ENCODE measurements at regions not wholly inside any gene's neighbourhood (a gene's known extent, or its start where the extent isn't known, plus 50 kb on each side); places are given as distances from the start of the nearest gene placed in this dataset.

DNA sequence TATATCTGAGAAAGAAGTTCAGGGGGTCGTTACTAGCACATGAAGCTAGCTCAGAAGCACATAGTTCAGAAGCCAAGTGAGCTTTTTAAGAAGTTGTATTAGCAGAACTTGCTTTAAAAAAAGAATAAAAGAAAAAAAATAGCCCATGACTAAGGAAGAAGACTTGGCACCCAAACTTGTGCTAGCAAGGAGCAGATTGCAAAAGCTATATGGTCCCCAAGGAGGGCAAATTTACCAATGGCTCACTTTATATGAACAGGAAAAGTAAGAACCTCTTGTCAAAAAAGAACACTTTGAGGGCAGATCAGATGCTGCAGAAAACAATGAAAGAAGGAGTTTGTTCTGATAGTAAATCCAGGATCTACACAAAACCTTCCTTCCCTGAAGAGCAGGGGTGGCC lies 486.5 kb upstream of the ACVR2A start:
- no peak for DNase-seq (ENCODE audit: low read depth)

DNA sequence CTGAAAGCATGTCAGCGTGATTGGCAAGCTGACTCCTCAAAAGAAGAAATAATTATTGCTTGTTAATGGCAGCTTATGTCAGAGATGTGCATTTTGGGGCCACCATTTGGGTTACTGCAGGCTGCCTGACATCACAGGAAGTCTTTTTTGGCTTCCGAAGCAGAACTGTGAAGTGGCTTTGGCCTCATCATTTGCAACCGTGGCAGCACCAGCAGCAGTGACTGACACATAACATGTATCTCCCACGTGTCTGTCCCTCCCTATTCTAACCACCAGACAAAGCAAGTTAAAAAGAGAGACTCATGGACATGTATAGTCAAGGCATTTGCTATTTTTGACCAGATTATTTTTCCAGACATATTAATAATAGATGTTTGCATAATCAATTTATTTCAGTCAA lies 488.7 kb upstream of the ACVR2A start:
- DNase-seq (ENCODE audit: low read depth): no peak

DNA sequence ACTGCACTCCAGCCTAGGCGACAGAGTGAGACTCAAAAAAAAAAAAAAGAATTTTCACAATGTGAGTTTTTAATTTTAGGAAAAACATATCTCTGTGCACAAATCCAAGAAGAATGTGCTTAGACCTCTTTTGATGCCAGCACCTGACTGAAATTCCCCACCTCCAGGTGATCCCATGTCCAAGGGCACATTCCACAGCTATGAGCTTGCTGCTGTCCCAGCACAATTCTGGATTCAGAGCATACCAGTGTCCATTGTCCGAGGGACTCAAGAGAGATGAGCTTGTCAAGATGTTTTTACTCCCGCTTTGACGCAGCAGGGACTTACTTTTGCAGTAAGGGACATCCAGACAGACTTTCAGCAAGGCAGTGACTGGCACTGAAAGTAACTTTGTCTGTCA lies 489.1 kb upstream of the ACVR2A start:
- DNase-seq (ENCODE audit: low read depth): no peak

DNA sequence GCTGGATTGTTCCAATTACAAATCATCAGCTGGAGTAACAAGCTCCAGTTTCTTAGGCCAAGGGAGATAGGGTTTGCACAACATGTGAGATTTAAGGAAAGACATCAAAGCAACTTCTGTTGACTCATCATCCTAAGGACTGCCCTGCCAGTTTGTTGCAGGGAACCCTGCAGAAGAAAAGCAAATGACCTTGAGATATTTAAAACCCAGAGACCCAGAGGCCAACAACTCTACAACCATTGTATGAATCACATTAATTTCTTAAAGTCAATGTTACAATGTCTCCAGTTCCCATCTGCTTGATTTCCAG lies 491.8 kb upstream of the ACVR2A start:
- no peak for DNase-seq (ENCODE audit: low read depth)

DNA sequence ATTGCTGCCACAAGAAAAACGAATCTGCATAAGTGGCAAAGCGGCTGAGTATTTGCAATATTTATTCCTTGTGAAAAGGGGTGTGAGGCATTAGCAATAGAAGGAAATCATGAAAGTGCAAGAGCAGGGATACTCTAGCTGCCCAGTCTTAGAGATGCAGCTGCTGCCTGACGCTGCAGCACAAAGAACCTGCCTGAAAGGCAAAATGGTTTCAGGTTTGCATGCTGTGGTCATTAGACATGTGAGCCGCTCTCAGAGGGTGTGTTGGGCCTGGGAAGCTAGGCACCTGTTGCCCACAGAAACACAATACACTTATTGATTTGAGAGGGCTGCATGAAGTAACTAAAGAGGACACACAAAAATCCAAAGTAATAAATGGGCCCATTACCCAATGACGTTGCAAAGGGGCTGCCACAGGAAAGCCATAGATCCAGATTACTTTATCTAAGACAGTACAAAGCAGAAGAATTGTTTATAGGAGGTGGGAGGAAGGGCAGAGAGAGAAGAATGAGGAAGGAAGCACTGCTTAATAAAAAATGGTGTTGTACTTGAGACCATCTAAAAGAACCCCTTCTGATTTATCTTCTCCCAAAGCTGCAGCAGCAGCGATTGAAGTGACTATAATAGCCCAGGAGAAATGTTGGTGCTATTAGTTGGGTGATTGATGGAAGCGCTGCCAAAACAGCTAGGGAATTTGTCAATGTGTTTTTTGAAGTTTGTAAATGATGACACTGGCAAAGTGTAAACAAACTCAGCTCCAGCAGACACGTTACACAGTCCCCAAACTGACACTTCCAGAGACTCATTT lies 492.4 kb upstream of the ACVR2A start:
- no peak for DNase-seq (ENCODE audit: low read depth)

DNA sequence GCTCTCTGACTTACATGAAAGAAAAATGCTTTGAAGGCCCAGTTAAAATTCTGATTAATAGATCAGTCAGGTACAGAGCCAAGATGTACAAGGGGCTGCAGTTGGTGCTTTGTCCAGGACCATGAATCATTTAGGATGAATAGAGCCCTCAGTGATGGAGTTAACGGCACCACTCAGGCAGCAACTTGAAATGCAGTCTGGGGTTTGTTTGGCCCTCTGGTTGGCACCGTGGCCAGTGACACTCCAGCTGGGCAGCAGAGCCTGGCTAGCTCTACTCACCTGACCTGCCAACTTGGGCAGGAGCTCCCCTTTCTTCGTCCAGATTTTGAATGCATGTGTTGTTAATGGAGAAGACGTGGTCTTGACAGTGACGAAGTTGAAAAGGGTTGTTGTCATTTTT lies 493.0 kb upstream of the ACVR2A start:
- DNase-seq (ENCODE audit: low read depth): no peak

DNA sequence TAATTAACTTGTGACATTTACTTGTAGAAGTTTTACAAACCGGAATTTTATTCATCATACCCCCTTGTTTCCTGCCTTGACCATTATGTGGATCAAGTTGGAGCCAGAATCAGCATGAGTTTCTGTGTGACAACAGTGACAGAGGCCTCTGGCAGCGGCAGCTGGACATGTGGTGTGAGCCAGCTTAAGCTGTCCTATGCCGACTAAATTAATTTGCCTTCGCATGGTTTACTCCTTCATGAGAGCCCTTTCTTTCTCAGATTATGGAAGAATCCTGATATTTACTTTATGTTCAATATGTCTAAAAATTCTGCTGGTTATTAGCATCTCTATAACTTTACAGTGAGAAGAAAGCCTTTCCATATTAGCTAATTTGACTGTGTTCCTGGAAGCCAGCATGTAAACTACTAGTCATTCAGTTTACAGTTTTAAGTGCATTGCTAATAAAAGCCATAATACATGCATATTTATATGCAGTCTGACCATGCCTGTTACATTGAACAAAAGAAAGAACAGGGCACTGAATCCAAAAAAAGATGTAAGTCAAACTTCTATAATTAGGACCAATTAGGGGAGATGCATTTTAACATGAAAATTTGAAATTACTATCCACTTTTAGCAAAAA lies 495.8 kb upstream of the ACVR2A start:
- DNase-seq (ENCODE audit: low read depth): no peak

DNA sequence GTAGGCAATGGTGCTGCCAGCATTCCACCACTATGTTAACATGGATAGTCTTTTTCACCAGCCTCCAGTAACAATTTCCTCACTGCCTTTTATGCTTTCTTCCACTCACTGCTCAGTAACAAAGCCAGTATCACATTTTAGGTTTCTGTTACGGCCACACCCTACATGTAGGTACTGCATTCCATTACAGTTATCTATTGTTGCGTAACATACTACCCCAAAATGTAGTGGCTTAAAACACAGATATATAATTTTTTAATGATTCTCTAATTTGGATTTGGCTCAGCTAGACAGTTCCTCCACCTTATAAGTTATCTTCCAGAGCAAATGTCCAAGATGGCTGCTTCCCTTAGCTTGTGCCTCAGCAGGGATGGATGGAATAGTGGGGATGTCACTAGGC lies 498.7 kb upstream of the ACVR2A start:
- no peak for DNase-seq (ENCODE audit: low read depth)

DNA sequence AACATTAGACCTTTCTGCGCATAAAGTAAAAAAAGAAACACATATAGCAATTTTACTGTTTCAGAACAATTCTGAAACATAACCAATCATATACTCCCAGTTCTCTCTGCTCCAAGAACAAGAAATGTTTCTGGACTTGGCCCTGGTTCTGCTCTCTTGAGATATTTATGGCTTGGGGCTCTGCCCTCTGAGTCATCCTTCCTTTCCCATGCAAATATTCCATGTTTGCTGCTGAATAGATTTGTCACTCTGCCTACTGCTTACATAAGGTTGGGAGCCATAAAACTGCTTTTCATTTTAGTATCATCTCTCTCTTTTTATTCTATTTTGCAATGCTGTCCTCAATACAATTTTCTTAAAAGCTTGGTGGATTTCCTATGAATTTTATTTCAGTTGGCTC lies 499.6 kb upstream of the ACVR2A start:
- peak; percentile 42 for DNase-seq (ENCODE audit: low read depth)

DNA sequence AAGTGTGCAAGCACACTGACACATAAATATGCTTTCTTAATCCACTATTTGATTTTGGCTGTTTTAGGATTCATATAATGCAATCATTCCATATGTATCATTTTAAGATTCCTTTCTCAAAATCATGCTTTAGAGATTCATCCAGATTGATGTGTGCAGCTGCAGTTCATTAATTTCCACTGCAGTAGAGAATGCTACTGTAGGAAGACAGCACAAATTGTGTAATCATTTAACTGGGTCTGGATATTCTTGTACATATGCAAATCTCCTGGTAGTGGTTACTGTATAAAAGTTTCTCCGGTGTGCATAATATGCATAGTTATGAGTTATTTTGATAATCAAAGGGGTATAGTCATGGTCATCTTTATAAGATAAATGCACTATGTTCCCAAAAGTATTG lies 502.5 kb upstream of the ACVR2A start:
- no peak for DNase-seq (ENCODE audit: low read depth)

DNA sequence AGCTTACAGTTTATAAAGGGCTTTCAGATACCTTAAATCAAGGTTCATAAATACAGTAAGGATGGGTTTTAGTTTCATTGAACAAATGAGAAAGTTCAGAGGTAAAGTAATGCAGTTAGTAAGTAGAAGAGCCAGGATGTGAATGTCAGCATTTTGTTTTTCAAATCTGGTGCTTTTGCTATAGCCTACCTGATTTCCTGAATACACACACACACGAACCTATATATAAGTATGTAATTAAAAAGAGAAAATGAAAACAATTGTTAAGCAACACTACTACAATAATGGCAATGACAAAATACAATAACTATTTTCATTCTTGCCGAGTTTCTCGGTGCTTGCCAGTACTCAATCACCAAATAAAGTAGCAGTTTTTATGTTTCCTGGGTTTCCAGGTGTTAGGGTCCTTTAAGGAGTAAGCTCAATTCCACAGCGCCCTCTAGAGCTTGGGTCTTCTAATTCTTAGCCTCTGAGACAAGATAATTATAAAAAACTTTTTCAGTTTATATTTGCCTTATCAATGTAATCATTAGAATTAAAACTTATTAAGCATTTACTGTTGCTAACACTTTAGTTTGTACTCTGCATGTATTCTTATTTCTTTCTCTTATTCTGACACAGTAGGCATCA lies 512.9 kb upstream of the ACVR2A start:
- DNase-seq (ENCODE audit: low read depth): peak; percentile 9

DNA sequence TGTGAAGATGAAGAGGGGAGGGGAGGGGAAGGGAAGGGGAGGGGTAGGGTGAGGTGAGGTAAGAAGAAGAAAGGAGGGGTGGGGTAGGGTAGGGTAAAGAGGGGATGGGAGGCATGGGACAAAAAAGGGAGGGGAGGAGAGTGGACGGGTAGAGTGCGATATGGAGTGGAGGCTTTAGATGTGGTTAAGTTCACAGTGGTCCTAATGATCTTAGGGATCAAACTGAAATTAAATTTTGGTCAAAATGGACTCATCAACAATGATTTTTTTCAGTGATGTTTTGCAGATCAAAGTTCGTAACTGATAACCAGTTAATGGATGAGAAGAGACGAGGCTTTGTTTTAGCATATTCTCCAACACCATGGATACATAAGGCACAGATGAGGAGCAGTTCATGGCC lies 513.9 kb upstream of the ACVR2A start:
- no peak for DNase-seq (ENCODE audit: low read depth)

DNA sequence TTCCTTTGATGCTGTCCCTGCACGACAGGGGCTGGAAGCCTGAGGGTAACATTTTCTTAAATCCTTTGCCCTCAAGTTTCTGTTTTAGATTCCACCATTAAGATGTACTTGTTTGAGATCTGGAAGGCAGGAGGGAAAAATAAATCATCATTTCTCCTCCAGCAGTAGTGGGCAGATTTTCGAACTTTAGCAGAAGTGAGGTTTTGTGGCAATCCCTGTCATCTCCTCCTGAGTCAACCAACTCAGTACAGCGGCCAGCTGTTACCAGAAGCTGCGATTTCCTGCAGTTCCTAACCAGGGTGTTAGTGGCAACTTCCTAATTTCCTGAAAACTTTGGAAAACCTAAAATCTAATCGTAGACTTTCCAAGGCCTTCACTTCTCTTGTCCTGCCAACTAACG lies 517.2 kb upstream of the ACVR2A start:
- DNase-seq (ENCODE audit: low read depth): no peak

DNA sequence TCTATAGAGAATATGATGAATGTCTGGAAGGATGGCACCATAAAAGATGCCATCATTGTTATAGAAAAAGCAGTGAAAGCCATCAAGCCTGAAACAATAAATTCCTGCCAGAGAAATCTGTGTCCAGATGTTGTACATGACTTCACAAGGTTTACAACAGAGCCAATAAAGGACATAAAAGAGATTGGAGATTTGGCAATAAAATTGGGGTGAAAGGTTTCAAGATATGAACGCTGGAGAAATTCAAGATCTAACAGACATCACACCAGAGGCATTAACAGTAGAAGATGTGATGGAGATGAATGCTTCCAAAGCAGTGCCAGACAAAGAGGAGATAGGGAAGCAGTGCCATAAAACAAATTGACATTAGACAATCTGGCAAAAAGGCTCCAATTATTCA lies 518.8 kb upstream of the ACVR2A start:
- no peak for DNase-seq (ENCODE audit: low read depth)

DNA sequence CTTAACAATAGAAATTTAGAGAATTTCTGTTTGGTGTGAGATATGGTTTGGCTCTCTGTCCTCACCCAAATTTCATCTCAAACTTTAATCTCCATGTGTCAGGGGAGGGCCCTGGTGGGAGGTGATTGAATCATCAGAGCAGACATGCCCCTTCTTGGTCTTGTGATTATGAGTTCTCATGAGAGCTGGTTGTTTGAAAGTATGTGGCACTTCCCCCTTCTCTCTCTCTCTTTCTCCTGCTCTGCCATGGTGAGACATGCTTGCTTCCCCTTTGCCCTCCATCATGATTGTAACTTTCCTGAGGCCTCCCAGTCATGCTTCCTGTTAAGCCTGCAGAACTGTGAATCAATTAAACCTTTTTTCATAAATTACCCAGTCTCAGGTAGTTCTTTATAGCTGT lies 524.7 kb upstream of the ACVR2A start:
- DNase-seq (ENCODE audit: low read depth): no peak

DNA sequence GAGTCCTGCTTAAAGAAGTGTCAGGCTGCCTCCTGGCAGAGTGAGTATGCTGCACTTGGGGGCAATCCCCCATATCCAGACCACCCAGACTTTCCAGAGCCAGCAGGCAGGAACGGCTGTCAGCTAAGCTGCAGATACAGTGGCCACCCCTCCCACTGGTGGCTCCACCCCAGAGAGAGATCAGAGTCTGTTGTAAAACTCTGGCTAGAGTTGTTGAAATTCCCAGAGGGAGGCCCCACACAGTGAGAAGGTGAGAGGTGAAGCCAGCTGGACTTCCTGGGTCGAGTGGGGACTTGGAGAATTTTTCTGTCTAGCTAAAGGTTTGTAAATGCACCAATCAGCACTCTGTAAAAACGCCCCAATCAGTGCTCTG lies 533.8 kb upstream of the ACVR2A start:
- no peak for DNase-seq (ENCODE audit: low read depth)

DNA sequence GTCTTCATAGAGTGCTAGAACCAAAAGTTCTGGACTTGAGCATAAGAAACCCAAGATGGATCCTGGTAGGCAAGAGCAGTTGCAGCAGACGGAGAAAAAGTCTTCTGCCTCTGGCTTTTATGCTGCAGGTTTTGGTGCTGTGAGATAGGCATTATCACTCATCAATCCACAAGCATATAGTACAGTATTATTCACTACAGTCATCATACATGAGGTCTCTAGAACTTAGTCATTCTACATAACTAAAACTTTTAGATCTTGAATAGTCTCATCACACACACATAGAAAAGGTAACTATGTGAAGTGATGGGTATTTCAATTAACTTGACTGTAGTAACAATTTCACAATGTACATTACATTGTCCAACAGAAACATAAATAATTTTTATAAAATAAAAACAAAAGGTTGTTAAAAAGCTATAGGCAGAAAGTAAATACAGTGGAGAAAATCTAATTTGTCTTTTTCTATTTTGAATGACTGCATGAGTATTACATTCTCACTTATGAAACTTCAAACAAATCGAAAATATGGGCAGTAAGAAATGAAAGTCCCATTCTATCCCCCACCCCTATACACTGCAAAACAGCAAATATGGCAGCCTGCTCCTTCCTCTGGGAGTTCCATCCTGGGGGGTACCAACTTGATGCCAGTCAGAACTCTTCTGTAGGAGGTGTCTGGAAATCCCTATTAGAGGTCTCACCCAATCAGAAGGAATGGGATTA lies 534.3 kb upstream of the ACVR2A start:
- no peak for DNase-seq (ENCODE audit: low read depth)

DNA sequence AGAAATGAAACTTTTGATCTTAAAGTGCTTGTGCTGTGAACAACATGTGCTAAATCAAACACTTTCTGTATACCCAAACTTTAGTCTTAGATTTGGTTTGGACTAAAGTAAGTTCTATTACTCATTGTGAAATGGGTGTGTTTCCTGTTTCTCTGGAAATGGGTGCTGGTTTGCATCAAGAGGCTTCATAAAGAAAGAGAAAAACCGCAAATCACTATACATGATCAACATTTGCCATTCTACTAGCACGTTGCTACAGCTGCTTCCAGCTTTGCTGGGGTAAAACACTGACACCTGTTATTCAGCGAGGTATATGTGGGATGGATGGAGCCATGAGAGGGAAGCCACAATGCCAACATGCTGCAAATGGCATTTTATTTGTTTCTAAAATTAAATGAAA lies 547.0 kb upstream of the ACVR2A start:
- no peak for DNase-seq (ENCODE audit: low read depth)

DNA sequence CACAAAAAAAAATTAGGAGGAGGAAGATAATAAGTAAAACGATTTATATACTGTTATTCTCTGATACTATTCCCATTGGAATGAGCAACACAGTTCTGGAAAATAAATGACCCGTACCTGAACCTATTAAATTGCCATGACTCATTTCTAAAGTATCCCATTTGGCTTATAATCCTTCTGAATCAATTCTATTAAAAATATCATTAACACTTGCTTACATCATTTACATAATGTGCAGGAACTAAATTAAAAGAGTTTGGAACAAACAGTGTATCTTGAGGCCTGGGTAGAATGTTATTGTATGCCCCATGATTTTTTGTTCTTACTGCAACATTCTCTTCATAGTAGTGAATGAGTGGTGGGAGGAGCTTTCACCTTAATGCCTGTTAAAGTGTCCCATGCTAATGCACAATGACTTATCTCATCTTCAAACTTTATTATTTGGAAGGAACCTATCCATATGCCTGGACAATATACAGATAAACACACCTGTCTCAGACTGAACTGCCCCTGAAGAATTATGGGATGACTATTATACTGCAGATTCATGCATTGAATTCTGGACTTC lies 549.9 kb upstream of the ACVR2A start:
- DNase-seq (ENCODE audit: low read depth): no peak

DNA sequence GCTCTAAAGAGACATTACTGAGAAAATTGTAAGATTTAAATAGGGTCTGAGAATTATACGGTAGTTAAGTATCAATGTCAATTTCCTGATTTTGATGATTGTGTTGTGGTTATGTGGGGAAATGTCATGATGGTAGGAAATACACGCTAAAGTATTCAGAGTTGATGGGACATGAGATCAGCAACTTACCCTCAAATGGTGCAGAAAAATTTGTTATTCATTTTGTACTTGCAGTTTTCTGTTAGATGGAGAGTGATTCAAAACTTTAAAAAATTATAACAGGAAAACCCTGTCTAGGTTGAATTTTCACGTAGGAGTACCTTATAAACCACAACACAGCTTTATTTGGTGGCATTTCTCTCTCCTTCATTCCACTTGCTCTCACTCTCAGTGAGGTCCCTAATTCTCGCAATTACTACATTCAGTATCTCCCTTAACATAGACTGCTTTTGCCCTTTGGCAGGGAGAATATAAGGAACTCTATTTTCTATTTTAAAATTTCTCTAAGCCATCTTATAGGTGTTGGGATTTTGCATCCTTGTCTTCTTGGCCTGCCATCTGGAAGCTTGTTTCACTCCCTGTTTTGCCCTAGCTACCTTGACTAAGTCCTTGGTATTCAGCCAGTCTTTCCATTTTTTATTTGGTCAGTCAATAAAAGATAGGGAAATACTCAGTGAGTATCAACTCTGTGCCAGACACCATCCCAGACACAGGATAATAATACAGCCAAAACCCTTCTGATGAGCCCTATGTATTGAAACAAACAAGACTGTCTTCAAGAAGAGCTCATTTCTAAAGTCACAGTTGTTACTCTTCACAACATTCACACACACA lies 550.6 kb upstream of the ACVR2A start:
- DNase-seq (ENCODE audit: low read depth): no peak

DNA sequence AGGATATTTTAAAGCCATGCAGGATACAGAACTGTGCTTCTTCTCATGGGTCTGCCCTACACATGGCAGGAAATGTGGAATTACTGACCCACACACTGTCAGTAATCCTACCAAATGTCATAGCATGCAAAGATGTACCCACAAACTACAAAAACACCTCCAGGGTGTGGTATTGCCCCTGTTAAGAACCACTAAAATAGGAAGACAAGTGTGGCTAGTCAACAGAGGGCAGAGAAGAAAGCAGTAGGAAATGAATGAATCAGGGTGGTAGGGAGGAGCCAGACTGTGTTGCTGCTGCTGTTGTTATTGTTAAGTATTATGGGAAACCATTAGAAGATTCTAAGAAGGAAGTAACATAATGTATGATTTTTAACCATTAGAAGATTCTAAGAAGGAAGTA lies 556.7 kb upstream of the ACVR2A start:
- DNase-seq (ENCODE audit: low read depth): no peak

DNA sequence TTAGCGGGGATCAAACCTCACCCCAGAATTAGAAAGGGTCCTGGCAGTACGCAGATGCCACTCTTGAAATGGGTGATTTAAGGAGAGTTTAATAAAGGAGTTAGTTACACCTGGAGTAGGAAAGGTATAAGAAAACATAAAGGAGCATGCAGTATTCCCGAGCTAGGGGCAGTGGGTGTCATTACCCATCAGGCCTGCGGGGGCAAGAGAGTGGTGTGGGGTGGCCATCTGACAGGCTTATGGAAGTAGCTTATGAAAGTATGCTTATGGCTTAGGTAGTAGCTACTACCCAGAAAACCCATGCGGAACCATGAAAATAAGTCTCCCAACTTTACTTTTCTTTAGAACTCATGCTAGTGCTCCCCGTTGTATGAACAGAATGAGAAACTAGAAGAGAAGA lies 568.9 kb upstream of the ACVR2A start:
- DNase-seq (ENCODE audit: low read depth): no peak
